MM.1S (cell line): ENCODE measurements at regions not wholly inside any gene's neighbourhood (a gene's known extent, or its start where the extent isn't known, plus 50 kb on each side); places are given as distances from the start of the nearest gene placed in this dataset.

Source experiments
- DNase-seq: peaks from one replicate; pipeline ENCODE4 v3.0.0-alpha.2; 2015
- H2AFZ ChIP-seq: fragments of 300-600 bp; sonication (generic); 2 replicates; pipeline ENCODE4 v1.6.0; 2016; ENCODE audit warnings: antibody characterized with exemption, low read length
- H3F3A ChIP-seq: fragments of 300-600 bp; sonication (generic); 2 replicates; pipeline ENCODE4 v1.6.1; 2016; ENCODE audit warnings: mild to moderate bottlenecking, antibody characterized with exemption, low read length, moderate library complexity, mixed read lengths; ENCODE audit not compliant: insufficient read depth
- H3K27ac ChIP-seq: fragments of 300-600 bp; sonication (generic); 2 replicates; pipeline ENCODE4 v1.5.1; 2016; ENCODE audit warnings: mild to moderate bottlenecking, low read length
- H3K27me3 ChIP-seq: fragments of 300-600 bp; sonication (generic); replicated peaks from 2 replicates; pipeline ENCODE4 v1.6.0; 2016; ENCODE audit warnings: low read length; ENCODE audit not compliant: insufficient read depth
- H3K36me3 ChIP-seq: fragments of 300-600 bp; sonication (generic); replicated peaks from 2 replicates; pipeline ENCODE4 v1.6.1; 2016; ENCODE audit warnings: mild to moderate bottlenecking, low read length, mixed read lengths; ENCODE audit not compliant: insufficient read depth
- H3K4me1 ChIP-seq: fragments of 300-600 bp; sonication (generic); 2 replicates; pipeline ENCODE4 v1.6.1; 2016; ENCODE audit warnings: low read length, mixed read lengths
- H3K4me2 ChIP-seq: fragments of 300-600 bp; sonication (generic); 2 replicates; pipeline ENCODE4 v1.6.0; 2016; ENCODE audit warnings: low read depth, low read length
- H3K4me3 ChIP-seq: fragments of 300-600 bp; sonication (generic); 2 replicates; pipeline ENCODE4 v1.5.1; 2016; ENCODE audit warnings: low read length, mixed read lengths
- H3K79me2 ChIP-seq: fragments of 300-600 bp; sonication (generic); 2 replicates; pipeline ENCODE4 v1.6.1; 2016; ENCODE audit warnings: mixed run types, low read length, mixed read lengths
- H3K9ac ChIP-seq: fragments of 300-600 bp; sonication (generic); 2 replicates; pipeline ENCODE4 v1.6.1; 2016; ENCODE audit warnings: low read length, mixed read lengths
- H3K9me2 ChIP-seq: fragments of 300-600 bp; sonication (generic); replicated peaks from 2 replicates; pipeline ENCODE4 v1.6.1; 2016; ENCODE audit warnings: mild to moderate bottlenecking, low read length, mixed read lengths; ENCODE audit not compliant: insufficient read depth
- H3K9me3 ChIP-seq: fragments of 300-600 bp; sonication (generic); replicated peaks from 2 replicates; pipeline ENCODE4 v1.6.1; 2016; ENCODE audit warnings: mild to moderate bottlenecking, low read length, mixed read lengths; ENCODE audit not compliant: insufficient read depth
- H4K20me1 ChIP-seq: fragments of 300-600 bp; sonication (generic); 2 replicates; pipeline ENCODE4 v1.6.1; 2016; ENCODE audit warnings: mild to moderate bottlenecking, low read length, moderate library complexity, mixed read lengths; ENCODE audit not compliant: insufficient read depth
- EZH2 ChIP-seq: fragments of 300-600 bp; sonication (generic); optimal IDR thresholded peaks from 2 replicates; pipeline ENCODE3; 2017; ENCODE audit warnings: low read depth, mild to moderate bottlenecking, antibody characterized with exemption, low read length, mixed read lengths
- EZH2phosphoT487 ChIP-seq: fragments of 300-600 bp; sonication (generic); IDR thresholded peaks from 2 replicates; pipeline ENCODE4 v1.6.1; 2018; ENCODE audit warnings: antibody characterized with exemption, low read length
- TF ChIP-seq, protein P1 (sequence below): fragments of 300-600 bp; sonication (generic); IDR thresholded peaks from 2 replicates; pipeline ENCODE4 v1.5.1; 2016; ENCODE audit warnings: antibody characterized with exemption, low read length, mixed read lengths

DNA sequence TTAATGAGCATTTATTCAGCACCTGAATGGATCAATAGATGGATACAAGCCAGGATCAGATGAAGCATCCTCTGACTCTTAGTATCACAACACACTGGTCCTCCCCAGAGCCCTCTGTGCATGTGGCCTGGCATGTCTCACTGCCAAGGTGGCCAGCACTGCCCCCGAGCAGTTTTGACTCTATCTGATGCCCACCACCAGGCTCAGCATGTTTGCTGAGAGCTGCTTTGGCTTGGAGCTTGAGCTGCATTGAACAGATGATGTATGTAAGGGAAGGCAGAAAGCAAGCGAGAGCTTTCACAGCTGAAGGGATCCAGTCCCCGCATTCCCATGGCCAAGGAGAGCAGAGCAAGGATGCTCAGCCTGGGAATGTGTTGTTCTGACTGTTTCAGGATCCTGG lies 320.3 kb downstream of the BUD13 start:
- H3K4me3 ChIP-seq = no peak overlapping the region
- DNase-seq = no peak
- TF ChIP-seq EZH2phosphoT487 = no peak
- TF ChIP-seq, protein P1, sequence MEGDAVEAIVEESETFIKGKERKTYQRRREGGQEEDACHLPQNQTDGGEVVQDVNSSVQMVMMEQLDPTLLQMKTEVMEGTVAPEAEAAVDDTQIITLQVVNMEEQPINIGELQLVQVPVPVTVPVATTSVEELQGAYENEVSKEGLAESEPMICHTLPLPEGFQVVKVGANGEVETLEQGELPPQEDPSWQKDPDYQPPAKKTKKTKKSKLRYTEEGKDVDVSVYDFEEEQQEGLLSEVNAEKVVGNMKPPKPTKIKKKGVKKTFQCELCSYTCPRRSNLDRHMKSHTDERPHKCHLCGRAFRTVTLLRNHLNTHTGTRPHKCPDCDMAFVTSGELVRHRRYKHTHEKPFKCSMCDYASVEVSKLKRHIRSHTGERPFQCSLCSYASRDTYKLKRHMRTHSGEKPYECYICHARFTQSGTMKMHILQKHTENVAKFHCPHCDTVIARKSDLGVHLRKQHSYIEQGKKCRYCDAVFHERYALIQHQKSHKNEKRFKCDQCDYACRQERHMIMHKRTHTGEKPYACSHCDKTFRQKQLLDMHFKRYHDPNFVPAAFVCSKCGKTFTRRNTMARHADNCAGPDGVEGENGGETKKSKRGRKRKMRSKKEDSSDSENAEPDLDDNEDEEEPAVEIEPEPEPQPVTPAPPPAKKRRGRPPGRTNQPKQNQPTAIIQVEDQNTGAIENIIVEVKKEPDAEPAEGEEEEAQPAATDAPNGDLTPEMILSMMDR = no peak
- no peak for TF ChIP-seq EZH2

DNA sequence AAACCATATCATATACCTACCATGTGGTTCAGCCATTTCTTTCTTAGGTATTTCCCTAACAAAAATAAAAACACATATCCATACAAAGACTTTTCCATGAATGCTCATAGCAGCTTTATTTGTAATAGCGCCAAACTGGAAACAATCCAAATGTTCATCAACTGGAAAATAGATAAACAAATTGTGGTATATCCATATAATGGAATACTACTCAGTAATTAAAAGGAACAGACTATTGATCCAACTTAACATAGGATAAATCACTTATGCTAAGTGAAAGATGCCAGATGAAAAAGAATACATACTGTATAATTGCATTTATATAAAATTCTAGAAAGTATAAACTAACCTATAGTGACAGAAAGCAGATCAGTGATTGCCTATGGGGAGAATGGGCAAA lies 323.3 kb downstream of the BUD13 start:
- DNase-seq = no peak
- no peak overlapping the region for H2AFZ ChIP-seq
- TF ChIP-seq, protein P1 = no peak
- TF ChIP-seq EZH2 = no peak
- TF ChIP-seq EZH2phosphoT487 = no peak
- H3K36me3 ChIP-seq = no peaks in the 10 kb centered on the region
- H3K4me2 ChIP-seq = no peak overlapping the region
- no peaks in the 10 kb centered on the region for H3F3A ChIP-seq
- no peaks in the 10 kb centered on the region for H3K4me1 ChIP-seq
- no peak overlapping the region for H3K9ac ChIP-seq
- no peaks in the 10 kb centered on the region for H3K79me2 ChIP-seq
- H3K9me2 ChIP-seq = no peaks in the 10 kb centered on the region
- no peak overlapping the region for H3K4me3 ChIP-seq
- no peaks in the 10 kb centered on the region for H3K27me3 ChIP-seq
- H3K27ac ChIP-seq = no peak overlapping the region
- no peaks in the 10 kb centered on the region for H3K9me3 ChIP-seq
- H4K20me1 ChIP-seq = no peaks in the 10 kb centered on the region

More for the DNA sequence above, 320.3 kb downstream of the BUD13 start:
- H3K36me3 ChIP-seq = no peaks in the 10 kb centered on the region
- no peaks in the 10 kb centered on the region for H3K9me3 ChIP-seq
- no peak overlapping the region for H3K27ac ChIP-seq
- H3K27me3 ChIP-seq = no peaks in the 10 kb centered on the region
- no peak overlapping the region for H2AFZ ChIP-seq
- no peaks in the 10 kb centered on the region for H3K9me2 ChIP-seq
- no peaks in the 10 kb centered on the region for H3K4me1 ChIP-seq
- H4K20me1 ChIP-seq = no peaks in the 10 kb centered on the region
- no peak overlapping the region for H3K9ac ChIP-seq
- no peaks in the 10 kb centered on the region for H3K79me2 ChIP-seq
- no peak overlapping the region for H3K4me2 ChIP-seq
- no peaks in the 10 kb centered on the region for H3F3A ChIP-seq

DNA sequence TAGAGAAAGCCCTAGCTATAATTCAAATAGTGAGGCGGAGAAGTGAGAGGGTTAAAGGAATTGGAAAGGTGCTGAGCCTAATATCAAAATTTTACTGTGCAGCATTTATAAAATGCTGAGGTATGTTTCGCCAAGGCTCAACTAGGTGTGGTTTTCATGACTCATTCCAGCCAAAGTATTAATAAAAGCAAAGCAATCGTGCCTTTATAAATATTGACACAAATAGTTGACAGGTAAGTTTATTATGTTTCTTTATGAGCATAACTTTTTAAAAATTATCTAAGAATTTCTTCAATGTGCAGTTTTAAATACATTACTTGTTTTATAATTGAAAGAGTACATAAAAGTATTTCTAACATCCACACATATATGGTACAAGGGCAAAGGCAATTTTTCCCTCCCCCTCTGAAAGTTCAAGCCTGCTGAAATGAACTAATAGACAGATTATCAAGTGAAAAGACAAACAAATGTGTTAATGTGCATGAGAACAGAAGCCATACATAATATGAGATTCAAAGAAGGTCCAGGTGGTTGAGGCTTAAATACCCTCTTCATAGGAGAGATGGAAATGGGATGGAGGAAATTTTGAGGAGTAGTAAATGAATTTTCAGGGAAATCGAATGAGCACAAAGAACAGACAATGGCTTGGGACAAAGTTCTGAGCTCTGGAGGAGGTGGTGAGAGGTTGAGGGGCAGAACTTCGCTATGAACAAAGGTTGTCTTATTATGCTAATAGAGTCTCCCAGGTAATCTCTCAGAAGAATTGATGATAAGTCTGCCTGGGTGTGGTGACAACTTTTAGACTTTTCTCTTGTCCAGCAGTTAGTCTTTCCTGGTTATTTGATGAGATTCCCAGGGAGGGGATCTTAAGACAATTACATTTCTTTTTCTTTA lies 326.5 kb downstream of the BUD13 start:
- Histone ChIP-seq H3K79me2 (no peaks in the 10 kb centered on the region), H3K36me3 (no peaks in the 10 kb centered on the region), H3K4me3 (no peak overlapping the region), H3K9me2 (no peaks in the 10 kb centered on the region), H3K4me1 (no peaks in the 10 kb centered on the region), H2AFZ (no peak overlapping the region), H3K9me3 (no peaks in the 10 kb centered on the region), H3K4me2 (no peak overlapping the region), H3F3A (no peaks in the 10 kb centered on the region), H4K20me1 (no peaks in the 10 kb centered on the region), H3K27ac (no peak overlapping the region), H3K27me3 (no peaks in the 10 kb centered on the region), H3K9ac (no peak overlapping the region)
- DNase-seq = no peak
- TF ChIP-seq, protein P1 = no peak
- TF ChIP-seq EZH2 (no peak), EZH2phosphoT487 (no peak)
